GM15510 (cell line): ENCODE measurements at regions not wholly inside any gene's neighbourhood (a gene's known extent, or its start where the extent isn't known, plus 50 kb on each side); places are given as distances from the start of the nearest gene placed in this dataset.

Experiments
- POLR2A ChIP-seq: IDR thresholded peaks from 3 replicates; pipeline ENCODE4 v1.6.1; 2011; ENCODE audit warnings: borderline replicate concordance; ENCODE audit not compliant: insufficient read length; ENCODE audit errors: extremely low read depth

- no peak for TF ChIP-seq POLR2A
These were observed 133.7 kb upstream of the RUNX3 start for GRCh38 chr1:25063591-25064416.

GRCh38 chr1:25062621-25063255 is 132.7 kb upstream of the RUNX3 start:
- TF ChIP-seq POLR2A: no peak

GRCh38 chr1:25061261-25061995 is 131.4 kb upstream of the RUNX3 start:
- no peak for TF ChIP-seq POLR2A

- TF ChIP-seq POLR2A: no peak
These were observed 127.1 kb upstream of the RUNX3 start for GRCh38 chr1:25057188-25057587.

DNA sequence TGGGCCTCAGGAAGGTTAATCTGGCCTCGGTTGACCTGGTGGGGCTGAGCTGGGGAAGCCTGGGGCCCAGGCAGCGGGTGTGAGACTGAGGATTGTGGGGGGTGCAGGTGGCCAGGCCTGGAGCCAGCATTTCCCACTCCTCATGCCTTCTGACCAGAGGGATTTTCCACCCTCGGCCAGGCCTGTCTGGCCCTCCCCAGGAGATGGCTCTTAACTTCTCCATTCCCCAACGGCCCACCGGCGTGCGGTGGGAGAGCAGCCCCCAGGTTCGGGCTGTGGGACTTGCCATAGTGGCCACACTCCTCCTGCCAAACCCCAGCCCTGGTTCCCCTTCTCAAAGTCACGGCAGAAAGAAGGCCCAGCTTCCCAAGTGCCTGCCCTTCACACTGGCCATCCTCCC is 126.5 kb upstream of the RUNX3 start:
- TF ChIP-seq POLR2A: no peak

GRCh38 chr1:25055961-25056360 is 125.9 kb upstream of the RUNX3 start:
- TF ChIP-seq POLR2A: no peak

DNA sequence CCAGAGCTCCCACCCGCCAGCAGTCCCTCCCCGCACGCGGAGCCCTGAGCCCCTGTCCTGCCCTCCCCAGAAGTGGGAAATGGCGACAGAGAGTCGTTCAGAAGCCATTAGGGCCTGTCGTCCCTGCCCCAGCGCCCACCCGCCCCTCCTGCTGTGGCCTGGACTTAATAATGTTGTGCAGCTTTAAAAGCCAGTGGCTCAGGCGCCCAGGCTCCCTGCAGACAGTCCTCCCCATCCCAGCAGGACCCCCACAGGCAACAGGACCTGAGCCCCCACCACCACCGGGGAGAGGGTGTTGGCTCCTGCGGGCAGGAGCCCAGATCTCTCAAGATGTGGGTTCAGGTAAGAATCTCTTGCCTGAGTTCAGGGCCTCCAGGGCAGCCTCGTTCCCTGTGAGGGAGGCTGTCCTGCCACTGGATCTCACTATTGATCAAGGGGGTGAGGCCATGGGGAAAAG is 125.3 kb upstream of the RUNX3 start:
- TF ChIP-seq POLR2A: no peak

DNA sequence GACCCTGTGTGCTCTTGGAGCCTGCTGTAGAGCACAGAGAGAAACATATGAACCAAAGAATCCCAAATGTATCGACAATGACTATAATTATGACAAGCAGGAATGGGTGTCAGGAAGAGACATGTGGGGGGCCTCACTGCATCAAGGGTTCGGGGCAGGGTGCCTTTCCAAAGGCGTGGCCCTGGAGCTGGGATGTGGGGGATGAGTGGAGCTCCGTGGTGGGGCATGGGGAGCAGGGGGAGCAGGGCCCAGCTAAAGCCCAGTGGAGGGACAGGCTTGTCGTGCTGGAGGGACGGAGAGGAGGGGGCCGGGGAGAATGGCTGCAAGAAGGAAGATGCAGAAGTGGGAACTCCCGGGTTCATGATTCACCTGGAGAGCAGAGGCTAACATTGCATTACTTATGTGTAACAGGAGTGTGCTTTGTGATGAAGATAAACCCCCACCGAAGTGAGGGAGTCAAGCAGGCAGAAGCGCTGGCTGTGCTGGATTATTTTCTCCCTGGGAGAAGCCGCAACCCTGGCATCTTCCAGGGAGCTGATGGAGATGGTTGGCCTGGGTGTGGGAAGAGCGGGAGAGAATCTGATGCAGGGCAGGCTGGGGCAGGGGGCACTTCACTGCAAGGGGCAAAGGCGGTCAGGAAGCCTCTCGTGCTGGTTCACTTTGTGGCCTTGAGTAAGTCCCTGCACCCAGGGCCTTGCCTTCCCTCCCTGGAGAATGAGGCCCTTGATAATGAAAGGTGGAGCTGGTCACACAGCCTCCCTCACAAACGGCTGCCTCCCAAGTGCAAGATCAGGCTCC is 124.6 kb upstream of the RUNX3 start:
- no peak for TF ChIP-seq POLR2A

DNA sequence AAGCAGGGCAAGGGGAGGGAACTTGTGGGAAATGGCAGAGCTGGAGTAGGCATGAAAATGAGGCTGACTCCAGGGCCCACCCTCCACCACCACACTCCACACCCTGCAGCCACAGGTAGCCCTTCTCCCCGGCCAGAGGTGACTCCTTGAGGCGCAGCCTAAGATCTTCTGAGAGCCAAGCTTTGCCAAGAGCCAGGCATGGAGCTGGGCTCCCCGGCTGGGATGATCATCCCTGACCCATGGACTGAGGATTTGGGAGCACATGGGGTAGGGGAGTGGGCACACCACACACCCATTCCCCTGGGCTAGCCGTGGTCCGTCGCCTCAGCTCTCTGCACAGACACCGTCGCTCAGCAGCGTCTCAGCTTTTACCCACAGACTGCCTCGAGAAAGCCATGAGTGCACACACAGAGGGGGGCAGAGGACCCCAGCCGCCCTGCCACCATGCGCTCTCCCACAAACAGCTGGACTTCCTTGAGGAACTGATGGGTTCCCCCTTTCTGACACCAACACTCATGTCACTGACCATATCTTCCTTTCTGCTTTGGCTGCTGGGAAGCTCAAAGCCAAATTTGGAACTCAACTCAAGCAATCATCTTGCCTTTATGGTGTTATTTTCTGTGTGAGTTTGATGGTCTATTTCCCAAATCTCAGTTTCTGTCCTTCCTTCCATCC is 123.6 kb upstream of the RUNX3 start:
- no peak for TF ChIP-seq POLR2A

DNA sequence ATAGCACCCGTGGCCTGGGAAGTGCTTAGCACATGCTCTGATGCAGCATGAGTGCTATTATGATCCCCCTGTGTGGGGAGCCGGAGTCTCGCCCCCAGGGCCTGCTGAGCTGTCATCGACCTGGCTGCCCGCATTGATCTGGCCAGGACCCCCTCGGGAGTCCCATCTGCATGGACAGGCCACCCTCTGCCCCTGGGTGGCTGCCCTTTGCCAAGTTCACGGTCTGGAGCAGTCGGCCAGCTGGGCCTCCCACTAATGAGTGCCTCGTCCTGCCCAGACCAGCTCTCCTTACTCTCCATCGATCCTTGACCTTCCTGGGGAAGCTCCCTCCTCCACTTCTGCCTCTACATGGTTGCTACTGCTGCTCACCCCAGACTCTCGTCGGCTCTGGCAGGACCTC is 121.8 kb upstream of the RUNX3 start:
- TF ChIP-seq POLR2A: no peak

- TF ChIP-seq POLR2A: no peak
These were observed 121.4 kb upstream of the RUNX3 start for GRCh38 chr1:25051504-25051903.

- no peak for TF ChIP-seq POLR2A
These were observed 120.1 kb upstream of the RUNX3 start for GRCh38 chr1:25050165-25050564.

DNA sequence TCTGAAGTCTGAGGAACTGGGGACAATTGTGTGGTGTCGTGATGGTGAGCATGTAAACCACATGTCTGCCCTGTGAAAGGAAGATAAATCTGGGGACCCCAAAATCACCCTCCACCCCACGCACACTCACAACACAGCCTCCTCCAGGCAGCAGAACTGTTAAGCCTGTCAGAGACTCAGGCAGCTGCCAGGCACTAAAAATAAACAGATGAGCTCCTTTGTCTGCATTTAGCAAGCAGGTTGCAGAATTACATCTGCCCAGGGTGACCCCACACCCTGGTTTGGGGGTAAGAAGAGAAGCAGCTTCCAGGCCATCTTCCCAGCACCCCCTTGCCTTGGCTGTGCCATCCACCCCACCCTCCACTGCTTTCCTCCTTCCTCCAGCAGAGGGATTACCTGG is 119.1 kb upstream of the RUNX3 start:
- TF ChIP-seq POLR2A: no peak

- no peak for TF ChIP-seq POLR2A
These were observed 118.7 kb upstream of the RUNX3 start for GRCh38 chr1:25048728-25049127.
